Left renal pelvis (tissue), 4 donors: ENCODE measurements at regions not wholly inside any gene's neighbourhood (a gene's known extent, or its start where the extent isn't known, plus 50 kb on each side); places are given as distances from the start of the nearest gene placed in this dataset.
"Not testable (repeated sequence)": the region's sequence is repeated elsewhere in the genome, so short reads cannot be mapped to it uniquely, and the experiment has no call there.

Experiments
- DNase-seq, 4 donors: peaks; one replicate each; pipeline ENCODE4 v3.0.0-alpha.2; 2013; ENCODE audit warnings: low read depth in 4 of 4, low spot score in 3 of 4

- DNase-seq: no peak
These were observed 138.7 kb downstream of the AKR1D1 start for GRCh38 chr7:138214926-138215325.

GRCh38 chr7:138220321-138220720 is 144.1 kb downstream of the AKR1D1 start:
- DNase-seq: not testable (repeated sequence)

- DNase-seq: not testable (repeated sequence)
These were observed 145.1 kb downstream of the AKR1D1 start for GRCh38 chr7:138221388-138221787.

- DNase-seq: no peak
These were observed 147.2 kb downstream of the AKR1D1 start for GRCh38 chr7:138223402-138223879.

GRCh38 chr7:138226001-138226476 is 149.8 kb downstream of the AKR1D1 start:
- peak in 2 of 4 donors; percentile 44 for DNase-seq

- no peak for DNase-seq
These were observed 150.6 kb downstream of the AKR1D1 start for GRCh38 chr7:138226745-138227279.

GRCh38 chr7:138228119-138228518 is 151.9 kb downstream of the AKR1D1 start:
- no peak for DNase-seq

- no peak for DNase-seq
These were observed 152.5 kb downstream of the AKR1D1 start for GRCh38 chr7:138228769-138229168.

- DNase-seq: no peak
These were observed 156.9 kb downstream of the AKR1D1 start for GRCh38 chr7:138233189-138233588.

- no peak for DNase-seq
These were observed 158.9 kb downstream of the AKR1D1 start for GRCh38 chr7:138235207-138235606.

GRCh38 chr7:138237995-138238394 is 161.7 kb downstream of the AKR1D1 start:
- no peak for DNase-seq

- no peak for DNase-seq
These were observed 162.7 kb downstream of the AKR1D1 start for GRCh38 chr7:138238734-138239659.

- DNase-seq: no peak
These were observed 167.2 kb downstream of the AKR1D1 start for GRCh38 chr7:138243430-138243829.

GRCh38 chr7:138243836-138244235 is 167.6 kb downstream of the AKR1D1 start:
- no peak for DNase-seq

GRCh38 chr7:138244606-138245005 is 168.3 kb downstream of the AKR1D1 start:
- no peak for DNase-seq

- no peak for DNase-seq
These were observed 169.0 kb downstream of the AKR1D1 start for GRCh38 chr7:138245216-138245615.

- DNase-seq: no peak
These were observed 169.4 kb downstream of the AKR1D1 start for GRCh38 chr7:138245682-138246081.

- DNase-seq: no peak
These were observed 170.2 kb downstream of the AKR1D1 start for GRCh38 chr7:138246428-138246827.

GRCh38 chr7:138247081-138247480 is 170.8 kb downstream of the AKR1D1 start:
- DNase-seq: no peak

- no peak for DNase-seq
These were observed 171.5 kb downstream of the AKR1D1 start for GRCh38 chr7:138247568-138248333.

GRCh38 chr7:138248609-138249008 is 172.3 kb downstream of the AKR1D1 start:
- no peak for DNase-seq
